ENCODE measurements at regions not wholly inside any gene's neighbourhood (a gene's known extent, or its start where the extent isn't known, plus 50 kb on each side); places are given as distances from the start of the nearest gene placed in this dataset.

DNA sequence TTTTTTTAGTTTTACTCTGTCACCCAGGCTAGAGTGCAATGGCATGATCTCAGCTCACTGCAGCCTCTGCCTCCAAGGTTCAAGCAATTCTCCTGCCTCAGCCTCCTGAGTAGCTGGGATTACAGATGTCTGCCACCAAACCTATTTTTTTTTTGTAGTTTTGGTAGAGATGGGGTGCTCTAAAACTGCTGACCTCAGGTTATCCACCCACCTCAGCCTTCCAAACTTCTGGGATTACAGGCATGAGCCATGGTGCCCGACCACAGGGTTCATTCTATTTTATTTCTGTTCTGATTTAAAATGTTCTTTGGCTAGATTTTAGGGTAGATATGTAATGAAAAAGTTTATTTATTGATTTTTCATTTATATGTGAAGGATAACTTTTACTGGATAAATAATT, 1062.8 kb upstream of the NOVA1 start:
- no peak for TF ChIP-seq EZH2 (IDR thresholded peaks at IDR 0.05)
- no peak for TF ChIP-seq POLR2AphosphoS5 (IDR thresholded peaks at IDR 0.05; ENCODE audit: borderline replicate concordance, low read depth, low read length)
- TF ChIP-seq FOXP2 (optimal IDR thresholded peaks at IDR 0.05; ENCODE audit: control extremely low read depth, extremely low read length, insufficient read depth) = no peak
